B cell (primary cell): ENCODE measurements at regions not wholly inside any gene's neighbourhood (a gene's known extent, or its start where the extent isn't known, plus 50 kb on each side); places are given as distances from the start of the nearest gene placed in this dataset.

Experiments used
- ATAC-seq: fragments of 200-7000 bp; cut with Tn5 transposase; one replicate; pipeline ENCODE4 v1.10.0; 2021; ENCODE audit warnings: low read depth, mild to moderate bottlenecking, moderate number of reproducible peaks, moderate library complexity
- CTCF ChIA-PET: fragments of 350-600 bp; sonication (Branson Sonifier 250); formaldehyde crosslinking; loops from one replicate; lab custom pipeline; 2021; ENCODE audit warnings: antibody characterized with exemption, inconsistent platforms; lab: Charles Lee
- POLR2A ChIA-PET: fragments of 350-600 bp; sonication (Branson Sonifier 250); formaldehyde crosslinking; loops from one replicate; lab custom pipeline; 2021; ENCODE audit warnings: antibody characterized with exemption; lab: Charles Lee
- DNase-seq: peaks from one replicate; pipeline ENCODE4 v3.0.0; 2013
- H2AFZ ChIP-seq: 2 replicates; pipeline ENCODE4 v1.6.1; 2012; ENCODE audit warnings: mild to moderate bottlenecking, low read depth, low read length; ENCODE audit not compliant: insufficient read depth, poor library complexity, severe bottlenecking
- H3K27ac ChIP-seq, 2 donors: 1 replicate in 1 of 2; 2 replicates in 1 of 2; pipeline ENCODE4 v1.5.1; 2012 to 2013; ENCODE audit warnings: low read length in 2 of 2, mild to moderate bottlenecking in 2 of 2, moderate library complexity in 1 of 2
- H3K27me3 ChIP-seq, 4 experiments: fragments of 200-600 bp in 1 of 4; sonication (generic) in 1 of 4; replicated peaks in 1 of 4; 1 replicate in 2 of 4; 2 replicates in 2 of 4; pipeline versions ENCODE4 v1.6.1 to v1.7.0; 2013 to 2016; ENCODE audit warnings: low read length in 3 of 4, mild to moderate bottlenecking in 2 of 4, mixed read lengths in 1 of 4, moderate library complexity in 1 of 4; ENCODE audit not compliant: insufficient read depth in 4 of 4, control insufficient read depth in 3 of 4; ENCODE audit errors: control extremely low read depth in 1 of 4
- H3K36me3 ChIP-seq, 2 experiments: replicated peaks in 1 of 2; 1 replicate in 1 of 2; 2 replicates in 1 of 2; pipeline versions ENCODE4 v1.6.1 to v1.7.1; 2013; ENCODE audit warnings: low read length in 1 of 2; ENCODE audit not compliant: insufficient read depth in 2 of 2, control insufficient read depth in 1 of 2; ENCODE audit errors: control extremely low read depth in 1 of 2, extremely low read depth in 1 of 2
- H3K4me1 ChIP-seq, 2 donors: fragments of 200-600 bp in 1 of 2; sonication (generic) in 1 of 2; 1 replicate in 1 of 2; 2 replicates in 1 of 2; pipeline versions ENCODE4 v1.5.1 to v1.6.1; 2013 to 2017; ENCODE audit warnings: low read length in 2 of 2; ENCODE audit not compliant: control insufficient read depth in 2 of 2, insufficient read depth in 2 of 2
- H3K4me2 ChIP-seq: replicated peaks from 2 replicates; pipeline ENCODE3; 2012; ENCODE audit warnings: mild to moderate bottlenecking, low read depth, low read length; ENCODE audit not compliant: poor library complexity, severe bottlenecking
- H3K4me3 ChIP-seq, 5 experiments: fragments of 200-600 bp in 1 of 5; sonication (generic) in 1 of 5; 1 replicate in 3 of 5; 2 replicates in 2 of 5; pipeline versions ENCODE4 v1.5.1 to v1.7.0; 2011 to 2016; ENCODE audit warnings: low read length in 4 of 5, mild to moderate bottlenecking in 4 of 5, low read depth in 2 of 5, control low read depth in 1 of 5, moderate library complexity in 1 of 5; ENCODE audit not compliant: insufficient read depth in 1 of 5; ENCODE audit errors: control extremely low read depth in 1 of 5, extremely low read depth in 1 of 5
- H3K79me2 ChIP-seq: fragments of 200-600 bp; sonication (generic); one replicate; pipeline ENCODE4 v1.6.0; 2016; ENCODE audit warnings: low read length; ENCODE audit not compliant: control insufficient read depth, insufficient read depth
- H3K9ac ChIP-seq: fragments of 200-600 bp; sonication (generic); 2 replicates; pipeline ENCODE4 v1.6.1; 2017; ENCODE audit warnings: mild to moderate bottlenecking, low read length, moderate library complexity
- H3K9me3 ChIP-seq, 3 donors: one replicate each; pipeline versions ENCODE4 v1.6.1 to v1.7.1; 2013; ENCODE audit warnings: low read length in 2 of 3; ENCODE audit not compliant: control insufficient read depth in 2 of 3, insufficient read depth in 1 of 3; ENCODE audit errors: control extremely low read depth in 1 of 3
- H4K20me1 ChIP-seq: 2 replicates; pipeline ENCODE4 v1.6.0; 2012; ENCODE audit warnings: mild to moderate bottlenecking, low read length; ENCODE audit not compliant: insufficient read depth, control insufficient read depth, poor library complexity, severe bottlenecking
- H3K27ac Mint-ChIP-seq: one replicate; pipeline ENCODE4 v1.8.0; 2021; ENCODE audit warnings: mixed read lengths
- H3K27me3 Mint-ChIP-seq: one replicate; pipeline ENCODE4 v1.8.0; 2021; ENCODE audit warnings: mixed read lengths
- H3K4me1 Mint-ChIP-seq: one replicate; pipeline ENCODE4 v1.8.0; 2021; ENCODE audit warnings: mixed read lengths
- H3K4me3 Mint-ChIP-seq: one replicate; pipeline ENCODE4 v1.8.0; 2021; ENCODE audit warnings: mixed read lengths
- H3K9me3 Mint-ChIP-seq: one replicate; pipeline ENCODE4 v1.8.0; 2022; ENCODE audit warnings: mixed read lengths; ENCODE audit not compliant: insufficient read depth
- CTCF ChIP-seq: fragments of 200-600 bp; IDR thresholded peaks from one replicate; pipeline ENCODE4 v1.8.0; 2022; ENCODE audit warnings: antibody characterized with exemption, mild to moderate bottlenecking
- EZH2 ChIP-seq: IDR thresholded peaks from 2 replicates; pipeline ENCODE4 v1.6.1; 2012; ENCODE audit warnings: borderline replicate concordance, low read depth, mild to moderate bottlenecking, moderate library complexity, low read length; ENCODE audit not compliant: insufficient read depth, poor library complexity, severe bottlenecking
- WGBS: methylation state at CpG from one replicate; pipeline ENCODE4 v1.1.5; 2013; ENCODE audit warnings: missing lambda C conversion rate; ENCODE audit not compliant: insufficient coverage; 5-methylcytosine and 5-hydroxymethylcytosine counted together
- intact Hi-C: fragments of 100-400 bp; cut with micrococcal nuclease; formaldehyde crosslinking; loops from one replicate; pipeline ENCODE4 v1.10.0; 2022

DNA sequence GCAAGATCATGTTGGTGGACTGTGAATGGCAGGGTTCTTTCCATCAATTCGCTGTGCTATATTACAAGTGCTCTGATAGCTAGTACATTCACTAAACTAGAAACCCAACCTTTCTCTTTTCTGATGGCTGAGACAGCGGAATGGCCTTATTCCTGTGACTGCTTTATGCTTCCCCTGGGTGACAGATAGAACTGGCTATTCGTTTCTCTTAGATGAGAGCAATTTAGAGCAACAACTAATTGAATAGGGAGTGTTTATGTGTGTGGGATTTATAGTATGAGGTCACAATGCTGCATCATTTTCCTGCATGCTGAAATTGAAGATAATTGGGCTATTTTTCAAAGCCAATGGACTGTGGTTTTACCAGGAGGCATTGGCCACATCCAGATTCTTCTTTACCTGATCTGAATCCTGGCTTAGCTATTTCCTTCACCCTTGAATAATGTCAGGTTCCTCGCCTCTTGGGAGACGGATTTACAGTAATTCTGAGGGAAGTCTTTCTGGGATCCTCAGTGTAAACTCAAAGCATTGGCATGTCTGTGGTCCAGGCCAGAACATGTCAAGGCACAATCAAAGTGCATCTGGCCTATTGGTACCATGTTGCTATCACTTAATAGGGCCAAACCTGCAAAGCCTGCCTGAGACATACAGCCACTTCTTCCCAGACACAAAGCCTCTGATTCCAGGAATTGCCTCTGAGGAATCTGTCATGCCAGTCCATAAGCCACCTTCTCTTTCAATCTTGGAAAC lies 775.0 kb upstream of the API5 start:
- Histone ChIP-seq H3K27me3 (no peaks in the 10 kb centered on the region), H3K36me3 (no peaks in the 10 kb centered on the region), H3K9ac (no peak overlapping the region), H3K79me2 (no peaks in the 10 kb centered on the region), H3K9me3 (no peaks in the 10 kb centered on the region), H3K4me3 (no peak overlapping the region), H3K27ac (no peak overlapping the region), H4K20me1 (no peaks in the 10 kb centered on the region), H3K4me2 (no peak overlapping the region), H2AFZ (no peak overlapping the region), H3K4me1 (no peaks in the 10 kb centered on the region)
- ChIA-PET POLR2A (no interaction called here), CTCF (no interaction called here)
- intact Hi-C loops, result no loop called here
- Mint-ChIP-seq H3K27me3 (no peaks in the 10 kb centered on the region), H3K27ac (no peak overlapping the region), H3K4me1 (no peaks in the 10 kb centered on the region), H3K4me3 (no peak overlapping the region), H3K9me3 (no peaks in the 10 kb centered on the region)
- DNase-seq (no peak), ATAC-seq (no peak)
- 81% methylated on average over 4 of the region's 5 CpGs for WGBS
- TF ChIP-seq CTCF (no peak), EZH2 (no peak)

- no peak overlapping the region for H3K9ac ChIP-seq
- ChIA-PET POLR2A (no interaction called here), CTCF (no interaction called here)
- no peak overlapping the region for H3K27ac Mint-ChIP-seq
- H3K4me1 Mint-ChIP-seq, result no peaks in the 10 kb centered on the region
- ATAC-seq (no peak), DNase-seq (no peak)
- H3K4me2 ChIP-seq, result no peak overlapping the region
- no peak for TF ChIP-seq EZH2
- 70% methylated on average over 1 of the region's 1 CpG for whole genome bisulfite sequencing
- no peak overlapping the region for H3K27ac ChIP-seq
- H2AFZ ChIP-seq, result no peak overlapping the region
- H3K79me2 ChIP-seq, result no peaks in the 10 kb centered on the region
- no peaks in the 10 kb centered on the region for H3K27me3 Mint-ChIP-seq
- H3K9me3 Mint-ChIP-seq, result peaks cover 2% of the 10 kb centered on the region
- H3K4me1 ChIP-seq, result no peaks in the 10 kb centered on the region
- H3K9me3 ChIP-seq, result no peaks in the 10 kb centered on the region
- intact Hi-C loops, result no loop called here
- H3K36me3 ChIP-seq, result no peaks in the 10 kb centered on the region
- H4K20me1 ChIP-seq, result no peaks in the 10 kb centered on the region
- no peaks in the 10 kb centered on the region for H3K27me3 ChIP-seq
- H3K4me3 ChIP-seq, result no peak overlapping the region
- no peak overlapping the region for H3K4me3 Mint-ChIP-seq
These were observed 769.5 kb upstream of the API5 start for GRCh38 chr11:42542336-42542735.
